ENCODE measurements at regions not wholly inside any gene's neighbourhood (a gene's known extent, or its start where the extent isn't known, plus 50 kb on each side); places are given as distances from the start of the nearest gene placed in this dataset.

GRCh38 chr12:33125755-33126154 is 229.2 kb upstream of the PKP2 start:
- TF ChIP-seq CTCF (IDR thresholded peaks at IDR 0.05) (no peak), POLR2A (IDR thresholded peaks at IDR 0.05) (no peak), EP300 (IDR thresholded peaks at IDR 0.05) (no peak), POLR2AphosphoS5 (IDR thresholded peaks at IDR 0.05) (no peak)

All from sigmoid colon (tissue), 4 donors.